Liver (tissue), 3 donors: ENCODE measurements at regions not wholly inside any gene's neighbourhood (a gene's known extent, or its start where the extent isn't known, plus 50 kb on each side); places are given as distances from the start of the nearest gene placed in this dataset.

ENCODE experiments used
- CTCF ChIP-seq: fragments of 150-350 bp; IDR thresholded peaks from 2 replicates; pipeline ENCODE4 v1.5.1; 2017; ENCODE audit warnings: improper control_type of control experiment, low read depth, low read length; ENCODE audit not compliant: missing input control
- RXRA ChIP-seq, 2 donors: IDR thresholded peaks; 2 replicates each; pipeline ENCODE4 v1.6.1; 2017 to 2018; ENCODE audit warnings: antibody characterized with exemption in 2 of 2, mild to moderate bottlenecking in 1 of 2
- TAF1 ChIP-seq: conservative IDR thresholded peaks from 2 replicates; pipeline ENCODE4 v1.6.1; 2016; ENCODE audit warnings: antibody characterized with exemption, mild to moderate bottlenecking
- ZBTB33 ChIP-seq: IDR thresholded peaks from 2 replicates; pipeline ENCODE4 v1.6.1; 2016; ENCODE audit warnings: antibody characterized with exemption
- TF ChIP-seq, protein P1 (sequence below): IDR thresholded peaks from 2 replicates; pipeline ENCODE4 v1.6.1; 2016; ENCODE audit warnings: antibody characterized with exemption, mild to moderate bottlenecking
- donor health status: healthy.
- donor health status: healthy.

- no peak for TF ChIP-seq CTCF
- TF ChIP-seq ZBTB33, result no peak
- TF ChIP-seq, protein P1, sequence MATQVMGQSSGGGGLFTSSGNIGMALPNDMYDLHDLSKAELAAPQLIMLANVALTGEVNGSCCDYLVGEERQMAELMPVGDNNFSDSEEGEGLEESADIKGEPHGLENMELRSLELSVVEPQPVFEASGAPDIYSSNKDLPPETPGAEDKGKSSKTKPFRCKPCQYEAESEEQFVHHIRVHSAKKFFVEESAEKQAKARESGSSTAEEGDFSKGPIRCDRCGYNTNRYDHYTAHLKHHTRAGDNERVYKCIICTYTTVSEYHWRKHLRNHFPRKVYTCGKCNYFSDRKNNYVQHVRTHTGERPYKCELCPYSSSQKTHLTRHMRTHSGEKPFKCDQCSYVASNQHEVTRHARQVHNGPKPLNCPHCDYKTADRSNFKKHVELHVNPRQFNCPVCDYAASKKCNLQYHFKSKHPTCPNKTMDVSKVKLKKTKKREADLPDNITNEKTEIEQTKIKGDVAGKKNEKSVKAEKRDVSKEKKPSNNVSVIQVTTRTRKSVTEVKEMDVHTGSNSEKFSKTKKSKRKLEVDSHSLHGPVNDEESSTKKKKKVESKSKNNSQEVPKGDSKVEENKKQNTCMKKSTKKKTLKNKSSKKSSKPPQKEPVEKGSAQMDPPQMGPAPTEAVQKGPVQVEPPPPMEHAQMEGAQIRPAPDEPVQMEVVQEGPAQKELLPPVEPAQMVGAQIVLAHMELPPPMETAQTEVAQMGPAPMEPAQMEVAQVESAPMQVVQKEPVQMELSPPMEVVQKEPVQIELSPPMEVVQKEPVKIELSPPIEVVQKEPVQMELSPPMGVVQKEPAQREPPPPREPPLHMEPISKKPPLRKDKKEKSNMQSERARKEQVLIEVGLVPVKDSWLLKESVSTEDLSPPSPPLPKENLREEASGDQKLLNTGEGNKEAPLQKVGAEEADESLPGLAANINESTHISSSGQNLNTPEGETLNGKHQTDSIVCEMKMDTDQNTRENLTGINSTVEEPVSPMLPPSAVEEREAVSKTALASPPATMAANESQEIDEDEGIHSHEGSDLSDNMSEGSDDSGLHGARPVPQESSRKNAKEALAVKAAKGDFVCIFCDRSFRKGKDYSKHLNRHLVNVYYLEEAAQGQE, result no peak
- TF ChIP-seq RXRA (IDR thresholded peaks at IDR 0.05), result no peak
- TF ChIP-seq TAF1, result no peak
Measured at GRCh38 chr5:107765805-107766063, 95.0 kb upstream of the EFNA5 start.
